Activated CD4-positive, alpha-beta T cell treated with anti-CD3 and anti-CD28 coated beads, Interleukin-2, amount 50 U/mL, for 1 hour (primary cell): ENCODE measurements at regions not wholly inside any gene's neighbourhood (a gene's known extent, or its start where the extent isn't known, plus 50 kb on each side); places are given as distances from the start of the nearest gene placed in this dataset.
"Not testable (repeated sequence)": the region's sequence is repeated elsewhere in the genome, so short reads cannot be mapped to it uniquely, and the experiment has no call there.

Experiments
- DNase-seq: peaks from one replicate; pipeline ENCODE4 v3.0.0-alpha.2; 2020

- no peak for DNase-seq
Observed at GRCh38 chr21:28509031-28509430, 483.6 kb downstream of the LTN1 start.

DNA sequence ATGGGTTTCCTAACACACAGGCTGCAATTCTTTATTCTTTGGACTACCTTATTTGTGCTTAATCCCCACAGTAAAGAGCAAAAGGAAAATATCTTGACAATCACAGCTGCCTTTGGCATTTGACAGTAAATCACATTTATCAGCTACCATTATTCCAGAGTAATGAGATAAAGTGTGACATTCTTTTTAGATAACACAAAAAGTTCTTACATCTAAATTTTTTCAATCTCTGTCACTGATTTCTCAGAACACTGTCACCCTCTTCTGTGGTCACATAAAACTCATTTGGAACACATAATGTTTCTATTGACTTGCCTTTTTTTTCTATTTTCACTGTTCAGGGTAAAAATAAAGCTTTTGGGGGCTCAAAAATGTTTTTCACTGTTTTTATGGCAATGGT, 484.6 kb downstream of the LTN1 start:
- DNase-seq: no peak

GRCh38 chr21:28496517-28496916, 496.2 kb downstream of the LTN1 start:
- DNase-seq: no peak

- no peak for DNase-seq
Observed at GRCh38 chr21:28492127-28492526, 500.6 kb downstream of the LTN1 start.

GRCh38 chr21:28489821-28490350, 502.8 kb downstream of the LTN1 start:
- no peak for DNase-seq

DNA sequence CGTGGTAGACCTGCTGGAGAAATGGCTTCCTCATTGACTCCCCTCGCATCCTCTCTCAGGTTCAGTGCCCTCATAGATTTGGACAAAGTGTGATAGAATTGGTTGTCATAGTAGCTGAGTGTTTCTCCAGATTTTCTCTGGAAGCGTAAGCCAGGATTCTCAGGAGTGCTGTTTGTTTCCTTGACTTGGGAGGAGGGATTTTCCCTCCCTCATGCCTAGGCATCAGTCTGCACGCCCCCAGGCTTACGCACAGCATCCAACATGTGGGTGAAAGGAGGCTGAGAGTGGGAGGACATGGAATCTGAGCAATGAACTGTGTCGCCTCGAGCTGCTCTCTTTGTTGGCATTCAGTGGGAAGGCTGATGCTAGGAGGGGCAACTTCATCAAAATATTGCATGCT, 503.5 kb downstream of the LTN1 start:
- DNase-seq: no peak

GRCh38 chr21:28487455-28488070, 505.1 kb downstream of the LTN1 start:
- DNase-seq: no peak

DNA sequence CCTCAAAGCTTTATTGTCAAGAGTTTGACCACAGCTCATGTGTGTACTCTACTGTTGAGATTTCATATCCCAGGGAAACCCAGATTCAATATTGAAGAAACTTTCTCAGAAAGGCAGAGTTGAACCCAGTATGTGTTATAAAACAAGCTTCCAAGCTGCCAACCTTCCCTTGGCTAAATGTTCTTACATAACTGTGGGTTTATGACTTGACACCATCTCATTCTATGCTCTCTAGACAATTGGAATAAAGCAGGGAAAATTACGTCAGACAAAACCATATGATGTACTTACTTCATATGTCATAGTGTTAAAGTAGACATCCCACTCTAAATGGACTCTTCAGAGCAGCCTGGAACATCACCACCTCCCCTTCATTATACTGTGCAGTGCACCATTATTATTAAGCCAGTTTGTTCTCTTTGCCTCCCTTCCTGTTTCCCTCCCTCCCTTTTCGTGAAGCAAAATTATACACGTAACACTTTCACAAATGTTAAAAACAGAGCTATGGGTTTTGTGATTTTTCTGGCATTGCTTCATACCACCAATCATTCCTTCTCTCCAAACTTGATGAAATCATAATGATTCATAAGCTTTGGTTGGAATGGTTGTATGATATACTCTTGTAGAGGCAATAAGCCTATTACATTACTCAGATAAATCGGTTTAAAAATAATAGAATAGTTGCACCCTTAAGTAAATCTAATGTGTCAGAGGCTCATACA, 507.2 kb downstream of the LTN1 start:
- no peak for DNase-seq

GRCh38 chr21:28483301-28484035, 509.2 kb downstream of the LTN1 start:
- DNase-seq: no peak

- DNase-seq: no peak
Observed at GRCh38 chr21:28482657-28483056, 510.0 kb downstream of the LTN1 start.

- DNase-seq: no peak
Observed at GRCh38 chr21:28480470-28480869, 512.2 kb downstream of the LTN1 start.

GRCh38 chr21:28473530-28474220, 519.0 kb downstream of the LTN1 start:
- DNase-seq: no peak

- not testable (repeated sequence) for DNase-seq
Observed at GRCh38 chr21:28472543-28472942, 520.1 kb downstream of the LTN1 start.

DNA sequence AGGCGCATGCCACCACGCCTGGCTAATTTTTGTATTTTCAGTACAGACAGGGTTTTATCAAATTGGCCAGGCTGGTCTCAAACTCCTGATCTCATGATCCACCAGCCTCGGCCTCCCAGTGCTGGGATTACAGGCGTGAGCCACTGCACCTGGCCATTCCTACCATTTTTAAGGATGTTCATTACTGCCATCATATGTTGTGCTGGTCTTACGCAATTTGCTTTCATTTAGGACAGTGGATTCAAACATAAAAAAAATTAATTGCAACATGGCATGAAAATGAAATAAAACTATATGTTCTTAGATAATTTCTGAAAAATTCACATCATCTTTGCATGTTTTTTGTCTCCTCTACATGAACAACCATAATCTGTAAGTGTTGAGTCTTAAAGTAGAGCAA, 527.7 kb downstream of the LTN1 start:
- no peak for DNase-seq

DNA sequence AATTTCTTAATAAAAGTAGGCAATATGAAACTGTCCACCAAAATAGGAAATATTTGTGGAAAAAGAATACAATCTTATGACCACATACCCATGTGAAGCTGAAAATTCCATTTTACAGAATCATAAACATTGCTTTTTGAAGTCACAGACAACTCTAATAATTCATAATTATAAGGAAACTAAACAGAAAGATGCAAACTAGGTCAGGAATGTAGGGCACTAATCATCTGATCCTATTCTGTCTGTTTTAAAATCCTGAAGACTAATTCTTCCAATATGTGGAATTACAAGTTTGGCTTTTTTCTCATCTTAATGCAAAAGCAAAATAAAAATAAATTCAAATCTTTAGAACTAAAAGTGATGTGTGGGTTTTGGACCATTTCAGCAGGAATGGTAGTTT, 528.6 kb downstream of the LTN1 start:
- DNase-seq: no peak

GRCh38 chr21:28459193-28459592, 533.5 kb downstream of the LTN1 start:
- DNase-seq: no peak

DNA sequence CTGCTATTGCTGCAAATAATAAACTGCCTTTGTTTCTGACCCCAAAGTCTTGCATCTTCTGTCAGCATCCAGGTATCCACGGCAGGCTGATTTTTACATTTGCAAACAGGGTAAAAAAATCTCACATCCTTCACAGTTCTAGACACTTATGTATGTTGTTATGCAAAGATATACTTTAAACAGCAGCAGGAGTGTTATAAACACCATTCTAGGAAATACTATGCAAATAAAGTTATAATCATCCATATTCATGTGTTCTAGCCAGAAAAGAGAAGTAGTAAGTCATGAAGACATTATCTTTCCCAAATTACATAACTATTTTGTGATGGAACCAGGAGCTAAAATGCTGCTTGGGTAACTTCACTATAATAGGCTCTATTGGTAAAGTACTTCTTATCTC, 534.2 kb downstream of the LTN1 start:
- DNase-seq: no peak

- no peak for DNase-seq
Observed at GRCh38 chr21:28455253-28455600, 537.5 kb downstream of the LTN1 start.

- no peak for DNase-seq
Observed at GRCh38 chr21:28454564-28455252, 538.0 kb downstream of the LTN1 start.

DNA sequence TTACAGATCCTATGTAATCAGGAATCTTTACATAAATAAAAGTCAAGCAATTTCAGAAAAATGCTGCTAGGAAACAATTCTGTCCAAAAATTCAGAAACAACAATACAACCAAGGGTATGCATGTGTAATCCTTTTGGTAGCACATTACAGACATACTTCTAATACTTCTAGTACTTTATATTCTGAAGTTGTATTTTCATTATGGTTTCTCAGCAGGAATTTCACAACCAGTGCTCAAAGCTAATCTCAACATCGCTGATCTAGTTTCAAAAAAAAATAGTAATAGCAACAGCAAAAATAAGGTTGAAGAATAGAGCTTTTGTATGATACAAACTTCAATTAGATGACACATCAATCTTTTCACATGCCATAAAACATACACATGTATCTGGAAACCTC, 545.2 kb downstream of the LTN1 start:
- no peak for DNase-seq

DNA sequence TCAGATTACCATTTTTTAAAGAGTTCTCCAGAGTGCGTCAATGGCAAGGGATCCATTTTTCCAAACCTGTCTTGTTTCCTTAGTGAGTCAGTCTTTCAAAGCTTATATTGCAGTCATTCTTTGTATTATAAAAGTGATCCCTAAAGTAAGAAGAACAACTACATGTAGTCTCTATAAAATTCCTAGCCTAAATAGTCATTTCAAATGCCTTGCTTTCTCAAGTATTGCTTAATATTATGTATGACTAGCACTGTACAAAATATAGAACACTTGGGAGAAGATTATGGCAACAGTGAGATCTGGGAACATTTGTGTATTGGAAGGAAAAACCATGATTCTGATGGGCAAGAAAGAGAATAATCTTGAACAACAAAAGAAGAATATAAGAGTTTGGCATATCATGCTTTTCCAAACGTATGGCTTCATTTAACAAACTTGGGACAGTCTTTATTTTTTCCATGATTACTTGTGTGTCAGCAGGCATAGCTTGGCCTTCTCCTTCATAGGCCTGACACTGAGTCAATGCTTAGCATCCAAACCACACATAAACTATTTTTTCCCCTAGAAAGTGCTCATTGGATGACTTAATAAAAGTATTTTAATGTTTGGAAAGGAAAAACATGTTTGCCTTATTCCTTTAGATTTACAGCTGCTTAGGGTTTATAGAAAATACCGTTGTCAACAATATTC, 547.4 kb downstream of the LTN1 start:
- no peak for DNase-seq

GRCh38 chr21:28444557-28444956, 548.1 kb downstream of the LTN1 start:
- no peak for DNase-seq
